NCI-H187 treated with DMSO at 0.1 percent for 48 hours (cell line): ENCODE measurements at regions not wholly inside any gene's neighbourhood (a gene's known extent, or its start where the extent isn't known, plus 50 kb on each side); places are given as distances from the start of the nearest gene placed in this dataset.
"Not testable (repeated sequence)": the region's sequence is repeated elsewhere in the genome, so short reads cannot be mapped to it uniquely, and the experiment has no call there.

Experiments used
- DNase-seq: peaks from one replicate; lab custom pipeline; 2025; lab: John Stamatoyannopoulos, UW

DNA sequence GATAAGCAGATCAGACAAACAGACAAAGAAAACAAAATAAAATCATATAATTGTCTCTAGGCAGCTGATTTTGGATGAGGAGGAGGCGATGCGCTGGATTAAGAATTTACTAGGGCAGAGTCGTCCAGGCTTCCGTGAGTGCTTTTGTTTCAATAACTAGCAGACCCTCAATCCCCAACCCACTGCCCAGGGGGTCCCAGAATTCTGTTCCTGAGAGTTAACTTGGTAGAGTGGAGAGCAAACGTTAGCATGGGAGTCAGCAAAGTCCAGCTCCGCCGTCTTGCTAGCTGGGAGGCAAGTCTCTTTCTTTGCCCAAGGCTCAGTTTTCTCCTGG, 95.5 kb upstream of the TBX5 start:
- no peak for DNase-seq

DNA sequence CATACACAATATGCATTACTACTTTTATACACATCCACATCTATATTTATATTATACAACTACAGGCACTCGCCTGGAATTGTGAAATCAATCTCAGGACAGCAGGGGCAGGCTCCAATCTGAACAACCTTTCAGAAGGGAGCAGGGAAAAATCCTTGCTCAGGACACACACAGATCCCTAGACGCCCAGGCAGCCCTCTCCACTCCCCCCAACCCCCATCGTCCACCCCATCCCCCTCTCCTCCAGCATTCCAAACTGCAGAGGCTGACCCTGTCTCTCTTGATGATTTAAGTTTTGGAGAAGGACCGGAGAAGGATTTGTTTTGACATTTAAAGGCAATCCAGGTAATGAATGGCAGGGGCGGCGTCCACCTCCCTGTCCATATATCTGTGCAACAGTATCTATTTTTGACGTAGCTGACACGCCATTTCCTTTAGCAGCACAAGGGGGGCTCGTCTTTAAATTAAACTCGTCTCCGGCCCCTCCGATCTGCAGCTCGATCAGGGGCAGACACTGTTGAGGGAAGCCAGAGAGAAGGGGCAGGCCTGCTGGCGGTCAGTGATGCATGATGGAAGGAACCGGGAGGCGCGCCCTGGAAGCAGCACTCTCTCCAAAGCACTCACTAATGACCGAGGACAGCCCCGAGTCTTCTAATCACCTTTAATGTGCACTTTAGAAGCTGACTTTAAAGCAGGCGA, 95.0 kb upstream of the TBX5 start:
- DNase-seq: no peak

- no peak for DNase-seq
Observed at GRCh38 chr12:114500131-114500530, 94.2 kb upstream of the TBX5 start.

- no peak for DNase-seq
Observed at GRCh38 chr12:114499338-114499737, 93.4 kb upstream of the TBX5 start.

GRCh38 chr12:114491916-114492315, 86.0 kb upstream of the TBX5 start:
- DNase-seq: no peak

DNA sequence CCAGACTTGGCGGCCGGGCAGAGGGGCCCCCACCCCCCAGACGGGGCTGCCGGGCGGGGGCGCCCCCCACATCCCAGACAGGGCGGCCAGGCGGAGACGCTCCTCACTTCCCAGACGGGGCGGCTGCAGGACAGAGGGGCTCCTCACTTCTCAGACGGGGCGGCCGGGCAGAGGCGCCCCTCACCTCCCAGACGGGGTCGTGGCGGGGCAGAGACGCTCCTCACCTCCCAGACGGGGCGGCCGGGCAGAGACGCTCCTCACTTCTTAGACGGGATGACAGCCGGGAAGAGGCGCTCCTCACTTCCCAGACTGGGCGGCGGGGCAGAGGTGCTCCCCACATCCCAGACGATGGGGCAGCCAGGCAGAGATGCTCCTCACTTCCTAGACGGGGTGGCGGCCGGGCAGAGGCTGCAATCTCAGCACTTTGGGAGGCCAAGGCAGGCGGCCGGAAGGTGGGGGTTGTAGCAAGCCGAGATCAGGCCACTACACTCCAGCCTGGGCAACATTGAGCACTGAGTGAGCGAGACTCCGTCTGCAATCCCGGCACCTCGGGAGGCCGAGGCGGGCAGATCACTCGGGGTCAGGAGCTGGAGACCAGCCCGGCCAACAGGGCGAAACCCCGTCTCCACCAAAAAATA, 79.0 kb upstream of the TBX5 start:
- not testable (repeated sequence) for DNase-seq

DNA sequence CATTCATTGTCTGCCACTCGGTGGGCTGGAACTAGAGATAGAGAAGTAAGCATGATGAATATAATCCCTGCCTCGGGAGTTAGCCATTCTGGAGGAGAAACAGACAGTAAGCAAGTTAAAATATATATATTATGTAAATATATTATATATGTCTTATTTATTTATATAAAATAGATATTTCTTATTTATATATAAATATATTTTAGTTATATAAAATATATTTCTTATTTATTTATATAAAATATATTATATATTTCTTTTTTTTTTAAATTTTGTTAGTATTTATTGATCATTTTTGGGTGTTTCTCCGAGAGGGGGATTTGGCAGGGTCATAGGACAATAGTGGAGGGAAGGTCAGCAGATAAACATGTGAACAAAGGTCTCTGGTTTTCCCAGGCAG, 78.1 kb upstream of the TBX5 start:
- DNase-seq: no peak

GRCh38 chr12:114481200-114481535, 75.2 kb upstream of the TBX5 start:
- DNase-seq: no peak

DNA sequence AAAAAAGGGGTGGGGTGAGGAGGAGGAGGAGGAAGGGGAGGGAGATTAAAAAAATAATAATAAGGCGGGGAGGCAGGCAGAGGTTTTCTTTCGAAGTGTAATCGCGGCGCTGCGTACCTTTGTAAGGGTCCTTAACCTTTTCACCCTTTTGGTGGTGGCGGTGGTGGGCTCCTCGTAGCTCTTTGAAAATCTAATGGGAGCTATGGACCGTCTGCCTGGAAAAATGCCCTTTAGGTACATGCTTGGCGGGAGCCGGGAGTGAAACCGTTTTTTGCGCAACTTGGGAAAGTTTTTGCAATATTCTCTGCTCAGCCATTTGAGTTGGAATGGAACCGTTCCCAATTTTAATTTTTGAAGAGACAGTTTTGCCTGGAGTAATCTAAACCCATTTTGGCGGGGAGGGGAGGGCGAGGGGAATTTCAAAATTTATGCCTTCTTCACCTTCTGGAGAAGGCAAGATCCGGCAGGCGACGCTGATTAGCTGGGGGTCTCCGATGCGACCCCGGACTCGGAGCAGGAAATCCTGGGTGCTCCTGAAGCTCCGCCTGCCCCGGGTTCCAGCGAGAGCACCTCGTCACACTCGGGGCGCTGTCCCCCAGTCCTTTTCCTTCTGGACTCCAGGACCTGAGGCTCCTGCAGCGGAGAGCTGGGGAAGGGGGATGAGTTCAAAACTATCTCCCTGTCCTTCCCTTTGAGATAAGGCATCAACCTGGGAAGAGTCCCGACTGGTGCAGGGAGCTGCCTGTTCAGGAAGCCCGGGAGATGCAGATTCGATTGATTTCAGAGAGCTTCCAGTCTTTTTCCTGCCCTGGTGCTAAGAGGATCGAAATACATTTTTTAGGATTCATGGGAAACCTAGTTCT, 74.6 kb upstream of the TBX5 start:
- no peak for DNase-seq

DNA sequence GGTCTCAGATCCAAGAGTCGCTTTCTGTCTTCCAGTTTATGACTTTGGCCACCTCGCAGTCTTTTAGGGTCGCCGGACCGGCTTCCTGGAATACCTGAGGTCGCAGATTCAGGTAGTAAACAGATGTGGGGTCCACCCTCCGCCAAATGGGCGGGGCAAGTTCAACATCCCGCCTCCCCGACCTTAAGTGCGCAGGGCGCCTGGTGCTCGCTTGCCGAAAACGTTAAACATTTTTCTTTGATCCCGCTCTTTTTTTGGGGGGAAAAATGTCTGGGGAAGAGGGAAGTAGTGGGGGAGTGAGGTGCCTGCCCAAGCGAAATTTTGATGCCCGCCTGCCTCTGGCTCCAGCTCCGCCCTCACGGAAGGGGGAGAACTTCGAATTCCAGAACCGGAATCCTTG, 73.9 kb upstream of the TBX5 start:
- no peak for DNase-seq

DNA sequence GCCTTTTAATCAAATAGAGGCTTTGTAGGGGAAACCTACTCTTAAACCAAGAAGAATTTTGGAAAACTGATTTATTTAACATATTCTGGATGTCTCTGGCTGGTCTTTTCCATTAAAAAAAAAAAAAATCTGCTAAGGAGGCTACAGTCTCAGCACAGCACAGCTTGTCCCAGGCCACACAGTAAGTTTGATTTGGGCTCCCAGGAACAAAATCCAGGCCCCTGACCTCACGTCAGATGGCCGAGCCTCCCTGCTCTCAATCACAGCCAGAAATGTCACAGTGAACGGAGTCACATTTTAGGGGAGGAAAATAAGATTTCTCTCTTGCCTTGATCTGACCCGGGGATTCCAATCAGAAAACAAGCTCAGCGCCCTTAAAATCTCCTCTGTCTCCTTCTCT, 72.9 kb upstream of the TBX5 start:
- no peak for DNase-seq

- DNase-seq: no peak
Observed at GRCh38 chr12:114477989-114478395, 72.0 kb upstream of the TBX5 start.

DNA sequence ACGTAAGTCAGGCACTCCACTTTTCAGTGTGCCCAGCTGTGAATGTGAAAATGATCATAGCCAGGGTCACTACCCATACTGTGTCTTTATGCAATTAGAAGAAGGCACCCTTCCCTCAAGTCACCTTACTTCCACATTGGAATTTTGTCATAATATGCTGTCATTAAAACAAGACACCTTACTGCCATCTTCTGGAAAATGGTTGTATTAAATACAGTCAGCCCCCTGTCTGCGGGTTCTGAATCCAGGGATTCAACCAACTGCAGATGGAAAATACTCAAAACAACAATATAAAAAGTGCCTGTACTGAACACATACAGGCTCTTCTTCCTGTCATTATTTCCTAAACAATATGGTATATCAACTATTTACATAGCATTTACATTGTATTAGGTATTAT, 70.2 kb upstream of the TBX5 start:
- DNase-seq: no peak

- DNase-seq: no peak
Observed at GRCh38 chr12:114473717-114474116, 67.8 kb upstream of the TBX5 start.

DNA sequence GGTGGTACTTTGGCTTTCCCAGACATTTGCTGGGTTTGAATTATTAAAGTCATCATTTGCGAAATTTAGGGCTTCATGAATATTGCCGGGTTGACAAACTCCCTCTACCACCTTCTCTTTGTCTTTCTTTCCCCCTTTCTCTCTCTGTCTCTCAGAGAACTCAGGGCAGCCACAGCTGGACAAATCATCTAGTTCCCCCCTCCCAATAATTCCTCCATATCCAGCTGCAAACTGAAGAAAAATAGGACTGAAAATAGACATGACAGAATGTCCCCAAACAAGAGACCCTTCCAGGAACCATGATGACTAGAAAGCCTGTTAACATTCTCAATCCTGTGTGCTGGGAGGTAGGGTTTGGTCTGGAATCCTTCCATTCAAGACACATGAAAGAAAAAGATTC, 67.1 kb upstream of the TBX5 start:
- no peak for DNase-seq

GRCh38 chr12:114457620-114458019, 51.7 kb upstream of the TBX5 start:
- DNase-seq: no peak
